HS-5 (cell line): ENCODE measurements at regions not wholly inside any gene's neighbourhood (a gene's known extent, or its start where the extent isn't known, plus 50 kb on each side); places are given as distances from the start of the nearest gene placed in this dataset.

Source experiments
- DNase-seq: peaks from one replicate; pipeline ENCODE4 v3.0.0-alpha.2; 2012; ENCODE audit warnings: low read depth

- DNase-seq = no peak
Observed at GRCh38 chr1:219523411-219523810, 89.5 kb downstream of the ZC3H11B start.

GRCh38 chr1:219521325-219521724 is 91.6 kb downstream of the ZC3H11B start:
- DNase-seq = no peak

- DNase-seq = no peak
Observed at GRCh38 chr1:219520241-219520640, 92.7 kb downstream of the ZC3H11B start.

GRCh38 chr1:219518907-219519248 is 94.0 kb downstream of the ZC3H11B start:
- DNase-seq = no peak

- peak; percentile 61 for DNase-seq
Observed at GRCh38 chr1:219518168-219518906, 94.6 kb downstream of the ZC3H11B start.

- DNase-seq = no peak
Observed at GRCh38 chr1:219517031-219517430, 95.9 kb downstream of the ZC3H11B start.

- no peak for DNase-seq
Observed at GRCh38 chr1:219514728-219515127, 98.2 kb downstream of the ZC3H11B start.

- DNase-seq = no peak
Observed at GRCh38 chr1:219507437-219507836, 105.5 kb downstream of the ZC3H11B start.

- no peak for DNase-seq
Observed at GRCh38 chr1:219506936-219507335, 106.0 kb downstream of the ZC3H11B start.

- DNase-seq = no peak
Observed at GRCh38 chr1:219506473-219506899, 106.4 kb downstream of the ZC3H11B start.

GRCh38 chr1:219505886-219506285 is 107.0 kb downstream of the ZC3H11B start:
- no peak for DNase-seq

GRCh38 chr1:219503604-219504003 is 109.3 kb downstream of the ZC3H11B start:
- DNase-seq = no peak

GRCh38 chr1:219500327-219500897 is 112.5 kb downstream of the ZC3H11B start:
- DNase-seq = no peak

GRCh38 chr1:219498666-219499065 is 114.2 kb downstream of the ZC3H11B start:
- DNase-seq = no peak

- no peak for DNase-seq
Observed at GRCh38 chr1:219495737-219496408, 117.0 kb downstream of the ZC3H11B start.

- no peak for DNase-seq
Observed at GRCh38 chr1:219492717-219493116, 120.2 kb downstream of the ZC3H11B start.

- DNase-seq = no peak
Observed at GRCh38 chr1:219490566-219490965, 122.3 kb downstream of the ZC3H11B start.

- DNase-seq = no peak
Observed at GRCh38 chr1:219489636-219490035, 123.3 kb downstream of the ZC3H11B start.

GRCh38 chr1:219488275-219488674 is 124.6 kb downstream of the ZC3H11B start:
- no peak for DNase-seq

GRCh38 chr1:219483530-219483929 is 129.4 kb downstream of the ZC3H11B start:
- no peak for DNase-seq

GRCh38 chr1:219480011-219480410 is 132.9 kb downstream of the ZC3H11B start:
- no peak for DNase-seq

GRCh38 chr1:219478811-219479210 is 134.1 kb downstream of the ZC3H11B start:
- DNase-seq = no peak

- no peak for DNase-seq
Observed at GRCh38 chr1:219477861-219478260, 135.0 kb downstream of the ZC3H11B start.
